C4-2B (cell line): ENCODE measurements at regions not wholly inside any gene's neighbourhood (a gene's known extent, or its start where the extent isn't known, plus 50 kb on each side); places are given as distances from the start of the nearest gene placed in this dataset.

Experiments used
- ZFX ChIP-seq: fragments of 450-650 bp; IDR thresholded peaks from 2 replicates; pipeline ENCODE4 v1.6.1; 2017
- TF ChIP-seq, protein P1 (sequence below): fragments of 450-650 bp; conservative IDR thresholded peaks from 2 replicates; pipeline ENCODE4 v1.5.1; 2017; ENCODE audit warnings: mild to moderate bottlenecking

DNA sequence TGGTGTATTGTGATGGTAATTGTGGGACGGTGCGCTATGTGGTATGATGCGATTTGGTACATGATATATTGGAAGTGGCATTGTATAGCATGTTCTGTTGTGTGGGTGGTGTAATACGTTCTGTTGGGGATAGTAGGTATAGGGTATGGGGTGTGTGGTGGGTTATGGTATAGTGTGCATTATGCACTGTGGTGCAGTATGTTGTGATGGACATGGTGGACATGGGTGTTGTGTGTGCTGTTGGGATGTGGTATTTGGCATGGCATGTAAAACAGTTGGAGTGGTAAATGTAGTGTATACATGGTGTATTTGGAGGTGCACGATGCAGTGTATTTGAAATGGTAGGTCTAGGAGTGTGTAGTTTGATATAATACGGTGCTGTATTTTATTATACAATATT, 170.6 kb upstream of the CNTNAP4 start:
- TF ChIP-seq, protein P1, sequence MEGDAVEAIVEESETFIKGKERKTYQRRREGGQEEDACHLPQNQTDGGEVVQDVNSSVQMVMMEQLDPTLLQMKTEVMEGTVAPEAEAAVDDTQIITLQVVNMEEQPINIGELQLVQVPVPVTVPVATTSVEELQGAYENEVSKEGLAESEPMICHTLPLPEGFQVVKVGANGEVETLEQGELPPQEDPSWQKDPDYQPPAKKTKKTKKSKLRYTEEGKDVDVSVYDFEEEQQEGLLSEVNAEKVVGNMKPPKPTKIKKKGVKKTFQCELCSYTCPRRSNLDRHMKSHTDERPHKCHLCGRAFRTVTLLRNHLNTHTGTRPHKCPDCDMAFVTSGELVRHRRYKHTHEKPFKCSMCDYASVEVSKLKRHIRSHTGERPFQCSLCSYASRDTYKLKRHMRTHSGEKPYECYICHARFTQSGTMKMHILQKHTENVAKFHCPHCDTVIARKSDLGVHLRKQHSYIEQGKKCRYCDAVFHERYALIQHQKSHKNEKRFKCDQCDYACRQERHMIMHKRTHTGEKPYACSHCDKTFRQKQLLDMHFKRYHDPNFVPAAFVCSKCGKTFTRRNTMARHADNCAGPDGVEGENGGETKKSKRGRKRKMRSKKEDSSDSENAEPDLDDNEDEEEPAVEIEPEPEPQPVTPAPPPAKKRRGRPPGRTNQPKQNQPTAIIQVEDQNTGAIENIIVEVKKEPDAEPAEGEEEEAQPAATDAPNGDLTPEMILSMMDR, result no peak
- TF ChIP-seq ZFX, result no peak
